ENCODE measurements at regions not wholly inside any gene's neighbourhood (a gene's known extent, or its start where the extent isn't known, plus 50 kb on each side); places are given as distances from the start of the nearest gene placed in this dataset.

DNA sequence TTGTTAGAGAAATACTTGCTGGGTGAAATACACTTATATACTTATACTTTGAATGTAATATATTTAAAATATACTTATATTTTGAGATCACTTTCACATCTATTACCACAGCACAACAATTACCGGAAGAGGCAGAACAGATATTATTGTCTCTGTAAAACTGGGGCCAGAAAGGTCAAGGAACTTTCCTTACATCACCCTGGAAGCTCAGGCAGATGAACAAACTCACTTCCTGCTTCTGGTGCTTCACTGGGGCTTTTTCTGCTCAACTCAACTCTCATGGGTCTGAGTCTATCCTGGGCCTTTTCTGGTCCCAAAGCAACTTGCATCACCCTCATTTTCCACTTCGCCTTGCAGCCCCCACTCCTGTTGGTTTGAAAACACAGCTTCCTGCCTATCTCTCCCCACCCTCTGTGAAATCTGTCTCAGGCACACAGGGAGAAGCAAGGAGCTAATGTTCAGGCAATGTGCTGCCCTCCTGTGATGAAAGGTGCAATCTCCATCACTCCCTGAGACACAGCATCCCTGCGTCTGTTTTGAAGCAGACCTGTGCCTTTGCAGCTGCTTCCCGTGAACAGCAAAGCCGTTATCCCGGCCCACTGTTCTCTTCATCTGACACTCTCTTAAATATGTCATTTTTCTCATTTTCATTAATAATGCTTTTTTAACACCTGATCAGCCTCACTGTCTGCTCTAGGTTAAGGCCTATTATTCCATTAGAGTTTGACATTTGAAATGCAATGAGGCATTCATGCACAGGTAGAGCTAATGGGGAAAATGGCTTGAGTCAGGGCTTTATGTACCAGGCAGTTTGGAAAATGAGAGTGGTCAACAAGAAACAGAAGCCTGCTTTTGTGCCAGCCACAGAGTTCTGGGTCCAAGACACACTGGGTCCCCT is 251.9 kb upstream of the CHAC2 start:
- Histone ChIP-seq H3K9me2 (ENCODE audit: insufficient read depth) (no peaks in the 10 kb centered on the region), H3K36me3 (ENCODE audit: insufficient read depth) (no peaks in the 10 kb centered on the region), H3K79me2 (replicated peaks; ENCODE audit: insufficient read depth) (no peaks in the 10 kb centered on the region), H3K27ac (ENCODE audit: low read depth) (no peak overlapping the region), H3K4me3 (no peak overlapping the region), H3K27me3 (ENCODE audit: insufficient read depth) (no peaks in the 10 kb centered on the region), H3F3A (replicated peaks; ENCODE audit: low read depth) (no peaks in the 10 kb centered on the region), H3K4me2 (no peak overlapping the region), H3K4me1 (ENCODE audit: insufficient read depth) (0 out of 2 replicates have a peak, but pooled peaks cover 9% of the 10 kb centered on the region), H2AFZ (peak overlapping the region; percentile 94), H4K20me1 (replicated peaks; ENCODE audit: insufficient read depth) (no peaks in the 10 kb centered on the region)
- ATAC-seq (peak; percentile 86), DNase-seq (ENCODE audit: low spot score) (peak; percentile 52)
- Mint-ChIP-seq H3K27ac (peak overlapping the region; percentile 44; the same call in 1 of the 2 replicates), H3K36me3 (ENCODE audit: low read depth) (no peaks in the 10 kb centered on the region), H3K27me3 (ENCODE audit: insufficient read depth, low read depth, poor library complexity) (peaks cover 13% of the 10 kb centered on the region), H3K4me3 (no peak overlapping the region), H3K9me3 (no peaks in the 10 kb centered on the region), H3K4me1 (peaks cover 12% of the 10 kb centered on the region)
- no peak for TF ChIP-seq ZNF331 (CRISPR knock-in tag; IDR thresholded peaks at IDR 0.05; ENCODE audit: low read depth)
- TF ChIP-seq CTCF (conservative IDR thresholded peaks at IDR 0.05; ENCODE audit: low read depth in 2 of 2) = peak; percentile 26 to 69; a peak in 3 of 4 replicates

- Histone ChIP-seq H3K79me2 (replicated peaks; ENCODE audit: insufficient read depth) (no peaks in the 10 kb centered on the region), H2AFZ (no peak overlapping the region), H3K27me3 (ENCODE audit: insufficient read depth) (no peaks in the 10 kb centered on the region), H3K4me1 (ENCODE audit: insufficient read depth) (peaks cover 11% of the 10 kb centered on the region), H3K9me2 (ENCODE audit: insufficient read depth) (no peaks in the 10 kb centered on the region), H4K20me1 (replicated peaks; ENCODE audit: insufficient read depth) (no peaks in the 10 kb centered on the region), H3K27ac (ENCODE audit: low read depth) (no peak overlapping the region), H3K4me2 (no peak overlapping the region), H3K36me3 (ENCODE audit: insufficient read depth) (no peaks in the 10 kb centered on the region), H3K4me3 (no peak overlapping the region), H3F3A (replicated peaks; ENCODE audit: low read depth) (no peaks in the 10 kb centered on the region)
- Mint-ChIP-seq H3K27me3 (ENCODE audit: insufficient read depth, low read depth, poor library complexity) (peaks cover 13% of the 10 kb centered on the region), H3K9me3 (peaks cover 6% of the 10 kb centered on the region; the same call in 2 of the 3 replicates), H3K4me3 (no peak overlapping the region), H3K4me1 (peaks cover 15% of the 10 kb centered on the region; the same call in 2 of the 3 replicates), H3K36me3 (ENCODE audit: low read depth) (peaks cover 4% of the 10 kb centered on the region; the same call in 2 of the 3 replicates), H3K27ac (no peak overlapping the region)
- ATAC-seq (no peak), DNase-seq (ENCODE audit: low spot score) (no peak)
- no peak for TF ChIP-seq EZH2 (IDR thresholded peaks at IDR 0.05; ENCODE audit: low read depth, unreplicated experiment)
- TF ChIP-seq, protein P1, sequence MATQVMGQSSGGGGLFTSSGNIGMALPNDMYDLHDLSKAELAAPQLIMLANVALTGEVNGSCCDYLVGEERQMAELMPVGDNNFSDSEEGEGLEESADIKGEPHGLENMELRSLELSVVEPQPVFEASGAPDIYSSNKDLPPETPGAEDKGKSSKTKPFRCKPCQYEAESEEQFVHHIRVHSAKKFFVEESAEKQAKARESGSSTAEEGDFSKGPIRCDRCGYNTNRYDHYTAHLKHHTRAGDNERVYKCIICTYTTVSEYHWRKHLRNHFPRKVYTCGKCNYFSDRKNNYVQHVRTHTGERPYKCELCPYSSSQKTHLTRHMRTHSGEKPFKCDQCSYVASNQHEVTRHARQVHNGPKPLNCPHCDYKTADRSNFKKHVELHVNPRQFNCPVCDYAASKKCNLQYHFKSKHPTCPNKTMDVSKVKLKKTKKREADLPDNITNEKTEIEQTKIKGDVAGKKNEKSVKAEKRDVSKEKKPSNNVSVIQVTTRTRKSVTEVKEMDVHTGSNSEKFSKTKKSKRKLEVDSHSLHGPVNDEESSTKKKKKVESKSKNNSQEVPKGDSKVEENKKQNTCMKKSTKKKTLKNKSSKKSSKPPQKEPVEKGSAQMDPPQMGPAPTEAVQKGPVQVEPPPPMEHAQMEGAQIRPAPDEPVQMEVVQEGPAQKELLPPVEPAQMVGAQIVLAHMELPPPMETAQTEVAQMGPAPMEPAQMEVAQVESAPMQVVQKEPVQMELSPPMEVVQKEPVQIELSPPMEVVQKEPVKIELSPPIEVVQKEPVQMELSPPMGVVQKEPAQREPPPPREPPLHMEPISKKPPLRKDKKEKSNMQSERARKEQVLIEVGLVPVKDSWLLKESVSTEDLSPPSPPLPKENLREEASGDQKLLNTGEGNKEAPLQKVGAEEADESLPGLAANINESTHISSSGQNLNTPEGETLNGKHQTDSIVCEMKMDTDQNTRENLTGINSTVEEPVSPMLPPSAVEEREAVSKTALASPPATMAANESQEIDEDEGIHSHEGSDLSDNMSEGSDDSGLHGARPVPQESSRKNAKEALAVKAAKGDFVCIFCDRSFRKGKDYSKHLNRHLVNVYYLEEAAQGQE (IDR thresholded peaks at IDR 0.05; ENCODE audit: unreplicated experiment) = no peak
- no peak for TF ChIP-seq ZNF114 (CRISPR knock-in tag; IDR thresholded peaks at IDR 0.05)
- TF ChIP-seq EZH2phosphoT487 (IDR thresholded peaks at IDR 0.05; ENCODE audit: unreplicated experiment) = no peak
- no peak for TF ChIP-seq POLR2AphosphoS5 (IDR thresholded peaks at IDR 0.05; ENCODE audit: low read depth)
- TF ChIP-seq STAT1 (IDR thresholded peaks at IDR 0.05; ENCODE audit: unreplicated experiment) = no peak
- no peak for TF ChIP-seq NANOG (IDR thresholded peaks at IDR 0.05; ENCODE audit: borderline replicate concordance)
- no peak for TF ChIP-seq ETS1 (IDR thresholded peaks at IDR 0.05)
Measured at GRCh38 chr2:53513167-53513666, 254.4 kb upstream of the CHAC2 start.

Data from GM23338 (cell line).